ENCODE measurements at regions not wholly inside any gene's neighbourhood (a gene's known extent, or its start where the extent isn't known, plus 50 kb on each side); places are given as distances from the start of the nearest gene placed in this dataset.
"Not testable (repeated sequence)": the region's sequence is repeated elsewhere in the genome, so short reads cannot be mapped to it uniquely, and the experiment has no call there.

DNA sequence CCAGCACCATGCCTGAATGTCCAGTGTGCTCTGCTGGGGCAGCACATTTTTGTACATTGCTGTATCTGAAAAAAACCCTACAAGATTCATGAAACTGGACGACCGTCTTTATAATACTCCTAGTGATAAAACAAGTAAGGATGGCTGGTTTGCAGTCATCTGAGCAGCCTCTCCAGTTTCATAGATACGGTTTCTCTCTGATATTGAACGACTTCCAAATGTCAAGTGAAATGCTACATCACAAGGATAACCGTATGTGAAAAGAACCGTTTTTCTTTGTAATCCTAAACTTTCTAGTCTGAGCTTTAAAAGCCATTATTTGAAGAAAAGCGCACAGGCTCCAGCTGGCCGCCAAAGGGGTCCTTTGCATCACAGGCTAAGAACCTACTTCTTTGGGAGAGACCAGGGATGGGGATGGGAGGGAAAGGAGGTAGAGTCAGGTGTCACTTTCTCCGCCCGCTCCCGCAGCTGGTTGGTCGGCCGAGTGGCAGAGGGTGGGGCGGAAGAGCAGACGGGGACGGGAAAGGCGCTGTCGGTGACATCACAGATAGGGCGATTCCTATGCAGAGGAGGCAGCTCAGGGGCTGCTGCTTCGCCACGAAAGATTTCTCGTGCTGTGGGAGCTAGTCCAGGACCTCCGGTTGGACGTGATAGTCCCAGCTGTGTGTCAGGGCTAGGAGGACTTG, 180.4 kb upstream of the NOTCH2NLA start:
- peak; percentile 95 for ATAC-seq
- H3K9ac ChIP-seq (ENCODE audit: insufficient read depth in 1 of 2, low read depth in 2 of 2, low read length in 2 of 2) = peak overlapping the region in 1 of 2 experiments; percentile 49; a peak in 1 of 4 replicates
- H3K4me1 ChIP-seq (replicated peaks in 1 of 2; ENCODE audit: control insufficient read depth in 2 of 2, insufficient read depth in 2 of 2, low read length in 2 of 2); H3K36me3 ChIP-seq (ENCODE audit: control insufficient read depth, insufficient read depth, low read length); in situ Hi-C loops (cut with MboI); H3K27me3 ChIP-seq (ENCODE audit: control insufficient read depth in 2 of 2, insufficient read depth in 2 of 2, low read length in 2 of 2); H3K4me3 ChIP-seq; H3K9me1 ChIP-seq (ENCODE audit: control insufficient read depth, insufficient read depth, low read length); H3K79me2 ChIP-seq (ENCODE audit: control insufficient read depth, insufficient read depth, low read length); intact Hi-C loops (cut with micrococcal nuclease); H3K9me3 ChIP-seq (replicated peaks; ENCODE audit: control insufficient read depth, insufficient read depth, low read depth, low read length); CTCF ChIA-PET (ENCODE audit: low intra/inter-chr PET ratio); H4K20me1 ChIP-seq (replicated peaks; ENCODE audit: control insufficient read depth, insufficient read depth, low read length); FAIRE-seq; TF ChIP-seq CREB1, CEBPG (CRISPR knock-in tag; IDR thresholded peaks at IDR 0.05): not testable (repeated sequence)
- H3K4me2 ChIP-seq (ENCODE audit: insufficient read depth, low read length) = peak overlapping the region; percentile 41
- TF ChIP-seq RCOR1 (IDR thresholded peaks at IDR 0.05; ENCODE audit: borderline replicate concordance in 1 of 2, low read depth in 2 of 2, low read length in 2 of 2) (peak in 1 of 2 experiments; percentile 10; a peak in 1 of 4 replicates), VEZF1 (CRISPR knock-in tag; IDR thresholded peaks at IDR 0.05) (0 out of 2 replicates have a peak, but pooled peaks have one; percentile 22), CREB1 (IDR thresholded peaks at IDR 0.05) (peak; percentile 32; the same call in 1 of the 2 replicates), GTF2E2 (tag; IDR thresholded peaks at IDR 0.05) (peak; percentile 93; the same call in 1 of the 2 replicates), CREM (IDR thresholded peaks at IDR 0.05; ENCODE audit: low read depth) (peak; percentile 37; the same call in 1 of the 2 replicates), CEBPG (tag; conservative IDR thresholded peaks at IDR 0.05 in 1 of 2, IDR thresholded peaks at IDR 0.05 in 1 of 2) (0 out of 4 replicates have a peak, but pooled peaks of 1 of the 2 experiments have one; percentile 3)
- TF ChIP-seq, protein P1, sequence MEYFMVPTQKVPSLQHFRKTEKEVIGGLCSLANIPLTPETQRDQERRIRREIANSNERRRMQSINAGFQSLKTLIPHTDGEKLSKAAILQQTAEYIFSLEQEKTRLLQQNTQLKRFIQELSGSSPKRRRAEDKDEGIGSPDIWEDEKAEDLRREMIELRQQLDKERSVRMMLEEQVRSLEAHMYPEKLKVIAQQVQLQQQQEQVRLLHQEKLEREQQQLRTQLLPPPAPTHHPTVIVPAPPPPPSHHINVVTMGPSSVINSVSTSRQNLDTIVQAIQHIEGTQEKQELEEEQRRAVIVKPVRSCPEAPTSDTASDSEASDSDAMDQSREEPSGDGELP (CRISPR knock-in tag; IDR thresholded peaks at IDR 0.05; ENCODE audit: borderline replicate concordance) = peak; percentile 41; the same call in 1 of the 2 replicates
- TSS peak; percentile 94 for BruUV-seq (replicated peaks)
- peak in 1 of 4 experiments; percentile 85 for DNase-seq (ENCODE audit: extremely low read depth in 1 of 4, low spot score in 3 of 4)
- 7% methylated on average over 3 of the region's 24 CpGs for WGBS (ENCODE audit: insufficient coverage, low coverage, missing lambda C conversion rate)
- POLR2A ChIA-PET = interaction anchor here (1.0 kb wide), 2 partner anchors 22 to 675 kb away, joined by 3 to 4 read pairs; no protein-coding TSS in a partner anchor
- H2AFZ ChIP-seq (ENCODE audit: low read depth, low read length) = peak overlapping the region; percentile 70; the same call in 1 of the 2 replicates
- H3K27ac ChIP-seq (ENCODE audit: extremely low read depth, low read depth, low read length) = peak overlapping the region; percentile 69; the same call in 2 of the 3 replicates

Data from K562 (cell line).